NOMO-1 treated with DMSO at 0.1 percent for 48 hours (cell line): ENCODE measurements at regions not wholly inside any gene's neighbourhood (a gene's known extent, or its start where the extent isn't known, plus 50 kb on each side); places are given as distances from the start of the nearest gene placed in this dataset.

Source experiments
- DNase-seq: peaks from one replicate; lab custom pipeline; 2025; ENCODE audit not compliant: unreplicated experiment; lab: John Stamatoyannopoulos, UW

- no peak for DNase-seq
These were observed 105.3 kb upstream of the CXCR4 start for GRCh38 chr2:136223274-136223673.

- no peak for DNase-seq
These were observed 104.9 kb upstream of the CXCR4 start for GRCh38 chr2:136222862-136223261.

GRCh38 chr2:136221026-136221425 is 103.1 kb upstream of the CXCR4 start:
- DNase-seq: peak; percentile 41

- DNase-seq: no peak
These were observed 102.0 kb upstream of the CXCR4 start for GRCh38 chr2:136219963-136220362.

- no peak for DNase-seq
These were observed 101.4 kb upstream of the CXCR4 start for GRCh38 chr2:136219341-136219740.

GRCh38 chr2:136217996-136218395 is 100.0 kb upstream of the CXCR4 start:
- DNase-seq: no peak

GRCh38 chr2:136215908-136216472 is 98.0 kb upstream of the CXCR4 start:
- peak; percentile 52 for DNase-seq

GRCh38 chr2:136215449-136215848 is 97.5 kb upstream of the CXCR4 start:
- DNase-seq: no peak

GRCh38 chr2:136214307-136215200 is 96.6 kb upstream of the CXCR4 start:
- DNase-seq: peak; percentile 92

GRCh38 chr2:136213836-136214235 is 95.9 kb upstream of the CXCR4 start:
- DNase-seq: no peak

- no peak for DNase-seq
These were observed 94.8 kb upstream of the CXCR4 start for GRCh38 chr2:136212426-136213378.

- DNase-seq: no peak
These were observed 93.8 kb upstream of the CXCR4 start for GRCh38 chr2:136211701-136212100.

GRCh38 chr2:136210822-136211221 is 92.9 kb upstream of the CXCR4 start:
- no peak for DNase-seq

GRCh38 chr2:136210455-136210805 is 92.5 kb upstream of the CXCR4 start:
- DNase-seq: no peak

- DNase-seq: peak; percentile 28
These were observed 91.9 kb upstream of the CXCR4 start for GRCh38 chr2:136209561-136210454.

- DNase-seq: no peak
These were observed 90.9 kb upstream of the CXCR4 start for GRCh38 chr2:136208682-136209420.

- peak; percentile 56 for DNase-seq
These were observed 89.7 kb upstream of the CXCR4 start for GRCh38 chr2:136207665-136208064.

GRCh38 chr2:136207030-136207623 is 89.2 kb upstream of the CXCR4 start:
- DNase-seq: peak; percentile 82

GRCh38 chr2:136206613-136207012 is 88.7 kb upstream of the CXCR4 start:
- no peak for DNase-seq
